K562 (cell line): ENCODE measurements at regions not wholly inside any gene's neighbourhood (a gene's known extent, or its start where the extent isn't known, plus 50 kb on each side); places are given as distances from the start of the nearest gene placed in this dataset.
A peak's percentile ranks its signal among the peaks of the same experiment; 100 is the strongest.

Experiments used
- ATAC-seq: fragments of 200-7000 bp; cut with Tn5 transposase; 3 replicates; pipeline ENCODE4 v1.9.1; 2020; ENCODE audit warnings: moderate library complexity
- BruUV-seq: library from RNA; stranded (reverse); fragments of 400-500 nt; replicated peaks from 2 replicates; lab custom pipeline; 2021; lab: Mats Ljungman, UMichigan
- CTCF ChIA-PET: fragments of 300-600 bp; formaldehyde crosslinking; extraction: SDS; loops from one replicate; lab custom pipeline; 2021; ENCODE audit warnings: low intra/inter-chr PET ratio; lab: Yijun Ruan, JAX
- POLR2A ChIA-PET: fragments of 300-600, 350-650 bp; sonication (Branson Sonifier 250); formaldehyde crosslinking; extraction: SDS; loops from one replicate; lab custom pipeline; 2021; ENCODE audit warnings: antibody characterized with exemption, inconsistent platforms; lab: Yijun Ruan, JAX
- DNase-seq, 4 experiments: peaks; one replicate each; pipeline versions ENCODE4 v3.0.0 to v3.0.0-alpha.2; 2011 to 2018; ENCODE audit warnings: low spot score in 3 of 4, mixed read lengths in 3 of 4; ENCODE audit errors: extremely low read depth in 1 of 4
- FAIRE-seq: peaks from 2 replicates; lab custom pipeline; 2011; peaks lifted over from hg19 to GRCh38; lab: Jason Lieb, UNC
- H2AFZ ChIP-seq: 2 replicates; pipeline ENCODE4 v1.6.0; 2011; ENCODE audit warnings: low read depth, low read length, control low read depth, inconsistent platforms
- H3K27ac ChIP-seq: fragments of 200-600 bp; 3 replicates; pipeline ENCODE4 v1.8.0; 2011; ENCODE audit warnings: low read depth, mild to moderate bottlenecking, control low read depth, inconsistent platforms, low read length, moderate library complexity, mixed read lengths; ENCODE audit errors: extremely low read depth
- H3K27me3 ChIP-seq, 2 experiments: fragments of 300-600 bp in 1 of 2; 2 replicates in 1 of 2; 3 replicates in 1 of 2; pipeline versions ENCODE4 v1.6.0 to v1.8.0; 2011; ENCODE audit warnings: inconsistent platforms in 2 of 2, low read length in 2 of 2, mild to moderate bottlenecking in 1 of 2, mixed read lengths in 1 of 2, moderate library complexity in 1 of 2; ENCODE audit not compliant: control insufficient read depth in 2 of 2, insufficient read depth in 2 of 2
- H3K36me3 ChIP-seq: fragments of 300-600 bp; 3 replicates; pipeline ENCODE4 v1.8.0; 2011; ENCODE audit warnings: mild to moderate bottlenecking, low read length, inconsistent platforms; ENCODE audit not compliant: control insufficient read depth, insufficient read depth
- H3K4me1 ChIP-seq, 2 experiments: fragments of 200-600 bp in 1 of 2; replicated peaks in 1 of 2; 2 replicates in 1 of 2; 3 replicates in 1 of 2; pipeline versions ENCODE4 v1.5.1 to v1.8.0; 2011; ENCODE audit warnings: inconsistent platforms in 2 of 2, low read length in 2 of 2, mild to moderate bottlenecking in 1 of 2, mixed read lengths in 1 of 2, moderate library complexity in 1 of 2; ENCODE audit not compliant: control insufficient read depth in 2 of 2, insufficient read depth in 2 of 2
- H3K4me2 ChIP-seq: 2 replicates; pipeline ENCODE4 v1.6.1; 2011; ENCODE audit warnings: low read length, control low read depth, inconsistent platforms, mixed read lengths; ENCODE audit not compliant: insufficient read depth
- H3K4me3 ChIP-seq: fragments of 200-600 bp; sonication (generic), shearing (Covaris generic); 2 replicates; pipeline ENCODE4 v1.5.1; 2016; ENCODE audit warnings: control low read depth, inconsistent platforms
- H3K79me2 ChIP-seq: fragments of 200-600 bp; 3 replicates; pipeline ENCODE4 v1.8.0; 2011; ENCODE audit warnings: low read length, inconsistent platforms; ENCODE audit not compliant: control insufficient read depth, insufficient read depth
- H3K9ac ChIP-seq, 2 experiments: 2 replicates each; pipeline versions ENCODE4 v1.6.0 to v1.6.1; 2011; ENCODE audit warnings: low read depth in 2 of 2, low read length in 2 of 2, control low read depth in 1 of 2, inconsistent platforms in 1 of 2, mild to moderate bottlenecking in 1 of 2, mixed read lengths in 1 of 2; ENCODE audit not compliant: insufficient read depth in 1 of 2
- H3K9me1 ChIP-seq: one replicate; pipeline ENCODE4 v1.6.0; 2011; ENCODE audit warnings: inconsistent platforms, mild to moderate bottlenecking, low read length, moderate library complexity; ENCODE audit not compliant: control insufficient read depth, insufficient read depth
- H3K9me3 ChIP-seq: replicated peaks from 2 replicates; pipeline ENCODE4 v1.5.1; 2011; ENCODE audit warnings: low read depth, low read length, inconsistent platforms; ENCODE audit not compliant: control insufficient read depth, insufficient read depth
- H4K20me1 ChIP-seq: replicated peaks from 2 replicates; pipeline ENCODE4 v1.6.1; 2011; ENCODE audit warnings: low read length, inconsistent platforms, mixed read lengths; ENCODE audit not compliant: control insufficient read depth, insufficient read depth
- CHD4 ChIP-seq: fragments of 200-600 bp; sonication (generic); IDR thresholded peaks from 3 replicates; pipeline ENCODE4 v1.6.1; 2012; ENCODE audit warnings: low read depth, mild to moderate bottlenecking, mixed read lengths, low read length, inconsistent platforms; ENCODE audit not compliant: insufficient read depth, insufficient replicate concordance, poor library complexity, severe bottlenecking
- GATAD2A ChIP-seq: fragments of 450-650 bp; IDR thresholded peaks from 2 replicates; pipeline ENCODE4 v1.6.1; 2017
- LEF1 ChIP-seq: fragments of 450-650 bp; IDR thresholded peaks from 2 replicates; pipeline ENCODE4 v1.6.1; 2016; ENCODE audit warnings: mild to moderate bottlenecking
- POLR2A ChIP-seq: fragments of 450-650 bp; conservative IDR thresholded peaks from 2 replicates; pipeline ENCODE4 v1.6.1; 2016
- TCF7L2 ChIP-seq: fragments of 150-350 bp; IDR thresholded peaks from 2 replicates; pipeline ENCODE4 v1.6.1; 2016; ENCODE audit warnings: low read depth, mild to moderate bottlenecking, low read length, moderate library complexity
- XRCC5 ChIP-seq: fragments of 200-400 bp; formaldehyde crosslinking; IDR thresholded peaks from 2 replicates; pipeline ENCODE4 v1.6.1; 2017; ENCODE audit warnings: low read depth, mild to moderate bottlenecking, low read length
- WGBS: fragments of 100-300 bp; shearing (Covaris generic); methylation state at CpG from one replicate; pipeline ENCODE4 v1.1.6; 2016; ENCODE audit warnings: low coverage, mixed read lengths; ENCODE audit not compliant: insufficient coverage; ENCODE audit errors: missing lambda C conversion rate; 5-methylcytosine and 5-hydroxymethylcytosine counted together
- in situ Hi-C: fragments of 300-500 bp; cut with MboI; formaldehyde crosslinking; loops from 4 replicates; pipeline ENCODE4 v1.15.0; 2018; ENCODE audit warnings: inconsistent platforms, mixed read lengths
- intact Hi-C: fragments of 100-400 bp; cut with micrococcal nuclease; formaldehyde crosslinking; loops from 2 replicates; pipeline ENCODE4 v1.14.2; 2022
- TF ChIP-seq, protein P1 (sequence below): fragments of 450-650 bp; IDR thresholded peaks from 2 replicates; pipeline ENCODE4 v1.7.1; 2018; ENCODE audit warnings: mild to moderate bottlenecking, low read depth; ENCODE audit not compliant: partially characterized antibody
- TF ChIP-seq, protein P2 (sequence below): fragments of 450-650 bp; formaldehyde crosslinking; IDR thresholded peaks from 2 replicates; pipeline ENCODE4 v1.4.0; 2020; ENCODE audit warnings: mild to moderate bottlenecking, mixed read lengths
- TF ChIP-seq, protein P3 (sequence below), 2 experiments: fragments of 200-800 bp in 1 of 2; sonication (Bioruptor generic) in 1 of 2; sonication (generic) in 1 of 2; formaldehyde crosslinking in 1 of 2; IDR thresholded peaks in 1 of 2; conservative IDR thresholded peaks in 1 of 2; 2 replicates each; pipeline versions ENCODE4 v1.5.0 to v1.6.1; 2016 to 2020; ENCODE audit warnings: missing compliant biosample characterization in 1 of 2, missing genetic modification characterization in 1 of 2, missing genetic modification reagents in 1 of 2
- TF ChIP-seq, protein P4 (sequence below): fragments of 200-800 bp; sonication (Bioruptor generic); IDR thresholded peaks from 2 replicates; pipeline ENCODE4 v1.6.1; 2016; ENCODE audit warnings: missing genetic modification characterization, missing compliant biosample characterization

DNA sequence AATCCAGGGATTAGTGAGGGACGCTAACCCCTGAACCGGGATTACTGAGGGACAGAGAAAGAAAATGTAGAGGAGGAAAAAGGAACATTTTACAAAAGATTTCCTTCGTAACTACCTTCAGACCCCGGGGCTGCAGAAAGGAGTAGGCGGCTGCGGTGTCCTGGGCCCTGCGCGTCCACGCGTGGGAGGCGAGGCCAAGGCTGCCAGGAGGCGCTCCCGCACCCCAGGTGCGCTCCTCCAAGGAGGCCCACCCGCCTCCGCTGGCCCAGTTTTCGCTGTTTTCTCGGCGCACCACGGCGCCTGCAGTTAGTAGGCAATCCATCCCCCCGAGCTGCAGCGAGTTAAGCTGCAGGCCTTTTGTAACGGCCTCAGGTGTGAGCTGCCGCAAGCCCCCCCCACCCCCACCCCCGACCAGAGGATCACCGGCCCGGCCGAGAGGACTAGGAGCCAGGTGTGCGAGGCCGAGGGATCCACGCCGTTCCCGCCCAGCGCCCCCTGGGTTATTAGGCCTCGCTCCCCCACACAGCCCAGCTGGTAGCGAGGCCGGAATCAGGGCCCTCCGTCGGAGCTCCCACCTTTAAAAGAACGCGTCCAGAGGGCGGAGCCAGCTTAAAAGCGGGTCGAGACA, 380.3 kb upstream of the ARID1B start:
- ChIA-PET CTCF (no interaction called here), POLR2A (no interaction called here)
- Histone ChIP-seq H3K9ac (0 out of 4 replicates have a peak overlapping the region, but pooled peaks of 1 of the 2 experiments have one; percentile 29), H3K27ac (no peak overlapping the region), H3K79me2 (no peaks in the 10 kb centered on the region), H3K4me1 (peaks cover 0 to 7% of the 10 kb centered on the region in 2 experiments; a peak in 1 of 5 replicates), H4K20me1 (no peaks in the 10 kb centered on the region), H3K9me1 (no peaks in the 10 kb centered on the region), H3K4me3 (no peak overlapping the region), H3K4me2 (no peak overlapping the region), H2AFZ (no peak overlapping the region), H3K36me3 (no peaks in the 10 kb centered on the region), H3K27me3 (peaks cover 15 to 19% of the 10 kb centered on the region in 2 experiments), H3K9me3 (no peaks in the 10 kb centered on the region)
- no peak for FAIRE-seq
- BruUV-seq: no TSS peak
- intact Hi-C loops: no loop called here
- ATAC-seq: peak; percentile 48; the same call in 1 of the 3 replicates
- WGBS: 2% methylated on average over 35 of the region's 45 CpGs
- no peak for DNase-seq
- in situ Hi-C loops: no loop called here
- no peak for TF ChIP-seq CHD4
- TF ChIP-seq XRCC5: no peak
- TF ChIP-seq POLR2A: no peak
- TF ChIP-seq, protein P1, sequence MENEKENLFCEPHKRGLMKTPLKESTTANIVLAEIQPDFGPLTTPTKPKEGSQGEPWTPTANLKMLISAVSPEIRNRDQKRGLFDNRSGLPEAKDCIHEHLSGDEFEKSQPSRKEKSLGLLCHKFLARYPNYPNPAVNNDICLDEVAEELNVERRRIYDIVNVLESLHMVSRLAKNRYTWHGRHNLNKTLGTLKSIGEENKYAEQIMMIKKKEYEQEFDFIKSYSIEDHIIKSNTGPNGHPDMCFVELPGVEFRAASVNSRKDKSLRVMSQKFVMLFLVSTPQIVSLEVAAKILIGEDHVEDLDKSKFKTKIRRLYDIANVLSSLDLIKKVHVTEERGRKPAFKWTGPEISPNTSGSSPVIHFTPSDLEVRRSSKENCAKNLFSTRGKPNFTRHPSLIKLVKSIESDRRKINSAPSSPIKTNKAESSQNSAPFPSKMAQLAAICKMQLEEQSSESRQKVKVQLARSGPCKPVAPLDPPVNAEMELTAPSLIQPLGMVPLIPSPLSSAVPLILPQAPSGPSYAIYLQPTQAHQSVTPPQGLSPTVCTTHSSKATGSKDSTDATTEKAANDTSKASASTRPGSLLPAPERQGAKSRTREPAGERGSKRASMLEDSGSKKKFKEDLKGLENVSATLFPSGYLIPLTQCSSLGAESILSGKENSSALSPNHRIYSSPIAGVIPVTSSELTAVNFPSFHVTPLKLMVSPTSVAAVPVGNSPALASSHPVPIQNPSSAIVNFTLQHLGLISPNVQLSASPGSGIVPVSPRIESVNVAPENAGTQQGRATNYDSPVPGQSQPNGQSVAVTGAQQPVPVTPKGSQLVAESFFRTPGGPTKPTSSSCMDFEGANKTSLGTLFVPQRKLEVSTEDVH: no peak
- TF ChIP-seq LEF1: no peak
- TF ChIP-seq, protein P2, sequence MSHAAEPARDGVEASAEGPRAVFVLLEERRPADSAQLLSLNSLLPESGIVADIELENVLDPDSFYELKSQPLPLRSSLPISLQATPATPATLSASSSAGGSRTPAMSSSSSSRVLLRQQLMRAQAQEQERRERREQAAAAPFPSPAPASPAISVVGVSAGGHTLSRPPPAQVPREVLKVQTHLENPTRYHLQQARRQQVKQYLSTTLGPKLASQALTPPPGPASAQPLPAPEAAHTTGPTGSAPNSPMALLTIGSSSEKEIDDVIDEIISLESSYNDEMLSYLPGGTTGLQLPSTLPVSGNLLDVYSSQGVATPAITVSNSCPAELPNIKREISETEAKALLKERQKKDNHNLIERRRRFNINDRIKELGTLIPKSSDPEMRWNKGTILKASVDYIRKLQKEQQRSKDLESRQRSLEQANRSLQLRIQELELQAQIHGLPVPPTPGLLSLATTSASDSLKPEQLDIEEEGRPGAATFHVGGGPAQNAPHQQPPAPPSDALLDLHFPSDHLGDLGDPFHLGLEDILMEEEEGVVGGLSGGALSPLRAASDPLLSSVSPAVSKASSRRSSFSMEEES (CRISPR knock-in tag): no peak
- TF ChIP-seq GATAD2A: no peak
- TF ChIP-seq, protein P3, sequence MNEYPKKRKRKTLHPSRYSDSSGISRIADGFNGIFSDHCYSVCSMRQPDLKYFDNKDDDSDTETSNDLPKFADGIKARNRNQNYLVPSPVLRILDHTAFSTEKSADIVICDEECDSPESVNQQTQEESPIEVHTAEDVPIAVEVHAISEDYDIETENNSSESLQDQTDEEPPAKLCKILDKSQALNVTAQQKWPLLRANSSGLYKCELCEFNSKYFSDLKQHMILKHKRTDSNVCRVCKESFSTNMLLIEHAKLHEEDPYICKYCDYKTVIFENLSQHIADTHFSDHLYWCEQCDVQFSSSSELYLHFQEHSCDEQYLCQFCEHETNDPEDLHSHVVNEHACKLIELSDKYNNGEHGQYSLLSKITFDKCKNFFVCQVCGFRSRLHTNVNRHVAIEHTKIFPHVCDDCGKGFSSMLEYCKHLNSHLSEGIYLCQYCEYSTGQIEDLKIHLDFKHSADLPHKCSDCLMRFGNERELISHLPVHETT (CRISPR knock-in tag; conservative IDR thresholded peaks at IDR 0.05 in 1 of 2, IDR thresholded peaks at IDR 0.05 in 1 of 2): no peak
- TF ChIP-seq, protein P4, sequence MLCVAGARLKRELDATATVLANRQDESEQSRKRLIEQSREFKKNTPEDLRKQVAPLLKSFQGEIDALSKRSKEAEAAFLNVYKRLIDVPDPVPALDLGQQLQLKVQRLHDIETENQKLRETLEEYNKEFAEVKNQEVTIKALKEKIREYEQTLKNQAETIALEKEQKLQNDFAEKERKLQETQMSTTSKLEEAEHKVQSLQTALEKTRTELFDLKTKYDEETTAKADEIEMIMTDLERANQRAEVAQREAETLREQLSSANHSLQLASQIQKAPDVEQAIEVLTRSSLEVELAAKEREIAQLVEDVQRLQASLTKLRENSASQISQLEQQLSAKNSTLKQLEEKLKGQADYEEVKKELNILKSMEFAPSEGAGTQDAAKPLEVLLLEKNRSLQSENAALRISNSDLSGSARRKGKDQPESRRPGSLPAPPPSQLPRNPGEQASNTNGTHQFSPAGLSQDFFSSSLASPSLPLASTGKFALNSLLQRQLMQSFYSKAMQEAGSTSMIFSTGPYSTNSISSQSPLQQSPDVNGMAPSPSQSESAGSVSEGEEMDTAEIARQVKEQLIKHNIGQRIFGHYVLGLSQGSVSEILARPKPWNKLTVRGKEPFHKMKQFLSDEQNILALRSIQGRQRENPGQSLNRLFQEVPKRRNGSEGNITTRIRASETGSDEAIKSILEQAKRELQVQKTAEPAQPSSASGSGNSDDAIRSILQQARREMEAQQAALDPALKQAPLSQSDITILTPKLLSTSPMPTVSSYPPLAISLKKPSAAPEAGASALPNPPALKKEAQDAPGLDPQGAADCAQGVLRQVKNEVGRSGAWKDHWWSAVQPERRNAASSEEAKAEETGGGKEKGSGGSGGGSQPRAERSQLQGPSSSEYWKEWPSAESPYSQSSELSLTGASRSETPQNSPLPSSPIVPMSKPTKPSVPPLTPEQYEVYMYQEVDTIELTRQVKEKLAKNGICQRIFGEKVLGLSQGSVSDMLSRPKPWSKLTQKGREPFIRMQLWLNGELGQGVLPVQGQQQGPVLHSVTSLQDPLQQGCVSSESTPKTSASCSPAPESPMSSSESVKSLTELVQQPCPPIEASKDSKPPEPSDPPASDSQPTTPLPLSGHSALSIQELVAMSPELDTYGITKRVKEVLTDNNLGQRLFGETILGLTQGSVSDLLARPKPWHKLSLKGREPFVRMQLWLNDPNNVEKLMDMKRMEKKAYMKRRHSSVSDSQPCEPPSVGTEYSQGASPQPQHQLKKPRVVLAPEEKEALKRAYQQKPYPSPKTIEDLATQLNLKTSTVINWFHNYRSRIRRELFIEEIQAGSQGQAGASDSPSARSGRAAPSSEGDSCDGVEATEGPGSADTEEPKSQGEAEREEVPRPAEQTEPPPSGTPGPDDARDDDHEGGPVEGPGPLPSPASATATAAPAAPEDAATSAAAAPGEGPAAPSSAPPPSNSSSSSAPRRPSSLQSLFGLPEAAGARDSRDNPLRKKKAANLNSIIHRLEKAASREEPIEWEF (CRISPR knock-in tag): no peak
- no peak for TF ChIP-seq TCF7L2
